GM13977 (cell line): ENCODE measurements at regions not wholly inside any gene's neighbourhood (a gene's known extent, or its start where the extent isn't known, plus 50 kb on each side); places are given as distances from the start of the nearest gene placed in this dataset.

Source experiments
- DNase-seq: peaks from one replicate; pipeline ENCODE4 v3.0.0; 2012; ENCODE audit warnings: low spot score
- in situ Hi-C: fragments of 300-500 bp; cut with MboI; formaldehyde crosslinking; loops from one replicate; pipeline ENCODE4 v1.12.0; 2022; ENCODE audit warnings: low sequenced_read_pairs, low pct_unique_long_range_greater_than_20kb, mixed read lengths, inconsistent platforms; ENCODE audit not compliant: unreplicated experiment
- TF ChIP-seq, protein P1 (sequence below): IDR thresholded peaks from 2 replicates; pipeline ENCODE4 v1.5.1; 2012; ENCODE audit warnings: mild to moderate bottlenecking, control low read depth; ENCODE audit not compliant: insufficient read depth; ENCODE audit errors: extremely low read depth, missing control alignments

DNA sequence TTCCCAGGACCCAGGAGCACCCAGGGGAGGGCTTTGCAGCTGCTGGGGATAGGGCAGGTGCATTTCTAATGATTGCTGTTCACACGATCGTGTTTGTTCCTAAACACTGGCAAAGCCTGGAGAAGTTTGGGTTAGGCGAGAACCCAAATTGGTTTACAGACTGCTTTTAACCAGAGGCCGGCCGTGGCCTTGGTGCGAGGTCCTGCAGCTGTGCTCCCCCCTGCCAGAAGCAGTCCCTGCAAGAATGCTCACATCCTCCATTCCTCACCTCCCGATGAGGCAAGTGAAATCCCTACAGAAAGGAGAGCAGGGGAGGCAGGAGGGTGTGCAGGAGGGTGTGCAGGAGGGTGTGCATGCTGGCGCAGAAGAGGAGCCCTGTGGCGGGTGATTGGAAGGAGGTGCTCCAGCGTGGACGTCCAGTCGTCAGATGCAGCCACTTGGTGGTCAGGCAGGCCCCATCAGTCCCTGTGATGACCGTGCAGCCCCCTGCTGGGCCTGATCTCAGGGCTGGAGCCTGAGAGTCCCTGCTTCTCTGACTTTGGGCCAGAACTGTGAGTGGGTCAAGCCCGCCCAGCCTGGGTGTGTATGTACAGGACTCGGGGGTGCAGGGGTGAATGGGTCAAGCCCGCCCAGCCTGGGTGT lies 55.7 kb upstream of the FRMD1 start:
- TF ChIP-seq, protein P1, sequence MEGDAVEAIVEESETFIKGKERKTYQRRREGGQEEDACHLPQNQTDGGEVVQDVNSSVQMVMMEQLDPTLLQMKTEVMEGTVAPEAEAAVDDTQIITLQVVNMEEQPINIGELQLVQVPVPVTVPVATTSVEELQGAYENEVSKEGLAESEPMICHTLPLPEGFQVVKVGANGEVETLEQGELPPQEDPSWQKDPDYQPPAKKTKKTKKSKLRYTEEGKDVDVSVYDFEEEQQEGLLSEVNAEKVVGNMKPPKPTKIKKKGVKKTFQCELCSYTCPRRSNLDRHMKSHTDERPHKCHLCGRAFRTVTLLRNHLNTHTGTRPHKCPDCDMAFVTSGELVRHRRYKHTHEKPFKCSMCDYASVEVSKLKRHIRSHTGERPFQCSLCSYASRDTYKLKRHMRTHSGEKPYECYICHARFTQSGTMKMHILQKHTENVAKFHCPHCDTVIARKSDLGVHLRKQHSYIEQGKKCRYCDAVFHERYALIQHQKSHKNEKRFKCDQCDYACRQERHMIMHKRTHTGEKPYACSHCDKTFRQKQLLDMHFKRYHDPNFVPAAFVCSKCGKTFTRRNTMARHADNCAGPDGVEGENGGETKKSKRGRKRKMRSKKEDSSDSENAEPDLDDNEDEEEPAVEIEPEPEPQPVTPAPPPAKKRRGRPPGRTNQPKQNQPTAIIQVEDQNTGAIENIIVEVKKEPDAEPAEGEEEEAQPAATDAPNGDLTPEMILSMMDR = no peak
- DNase-seq = no peak
- in situ Hi-C loops = no loop called here

DNA sequence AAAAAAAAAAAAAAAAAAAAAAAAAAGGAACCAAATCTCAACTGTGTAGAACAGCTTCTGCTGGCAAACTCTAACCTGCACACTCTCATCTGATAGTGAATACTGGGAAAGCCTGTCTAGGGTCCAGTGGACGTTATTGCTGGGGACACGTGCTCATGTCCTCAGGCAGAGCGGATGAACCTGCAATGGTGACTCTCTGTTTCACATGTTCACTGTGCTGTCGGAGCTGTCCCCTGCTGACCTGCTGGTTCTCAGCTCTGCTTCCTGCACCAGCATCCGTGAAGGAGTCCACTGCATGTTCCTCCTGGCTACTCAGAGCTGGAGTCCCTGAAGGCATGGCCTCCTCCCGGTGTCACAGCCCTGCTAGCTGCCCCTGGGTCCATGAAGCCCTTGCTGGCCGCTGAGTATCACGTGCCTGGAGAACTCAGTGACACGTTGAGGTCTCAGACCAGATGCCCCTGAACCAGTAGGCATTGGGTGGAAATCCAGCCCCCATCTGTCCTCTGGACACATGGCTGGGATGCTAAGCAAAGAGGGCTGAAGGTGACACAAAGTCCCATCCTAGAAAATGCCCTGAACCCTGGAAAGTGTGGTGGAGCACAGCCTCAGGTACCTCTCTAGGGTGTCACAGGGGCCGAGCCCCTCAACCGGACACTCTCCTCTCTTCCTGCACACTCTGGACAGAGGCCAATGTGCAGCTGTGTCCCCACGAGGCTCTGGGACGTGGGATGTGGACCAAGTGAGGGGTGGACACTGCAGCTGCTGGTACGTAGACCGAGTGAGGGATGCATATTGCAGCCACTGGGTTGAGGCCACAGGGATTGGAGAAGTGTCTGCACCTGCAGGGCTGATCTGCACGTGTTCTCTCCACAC lies 54.9 kb upstream of the FRMD1 start:
- in situ Hi-C loops = no loop called here
- DNase-seq = no peak
- TF ChIP-seq, protein P1 = no peak

DNA sequence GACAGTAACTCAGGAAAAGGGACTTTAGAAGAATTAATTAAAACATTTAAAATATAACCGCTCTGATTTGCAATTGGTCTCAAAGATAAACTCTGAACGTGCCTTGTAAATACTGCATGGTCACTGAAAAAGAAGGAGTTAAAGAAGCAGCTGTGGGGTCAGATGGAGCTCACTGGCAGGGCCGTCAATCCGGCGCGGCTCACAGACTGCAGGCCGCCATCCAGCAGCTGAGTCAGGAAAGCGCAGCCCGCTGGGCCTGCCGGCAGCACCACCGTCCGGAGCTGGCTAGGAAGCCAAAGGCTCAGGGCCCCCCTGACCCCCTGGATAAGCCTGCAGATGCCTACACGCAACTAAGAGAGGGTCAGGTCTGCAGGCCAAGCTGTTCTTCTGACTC lies 54.2 kb upstream of the FRMD1 start:
- TF ChIP-seq, protein P1 = no peak
- no peak for DNase-seq
- in situ Hi-C loops = no loop called here

DNA sequence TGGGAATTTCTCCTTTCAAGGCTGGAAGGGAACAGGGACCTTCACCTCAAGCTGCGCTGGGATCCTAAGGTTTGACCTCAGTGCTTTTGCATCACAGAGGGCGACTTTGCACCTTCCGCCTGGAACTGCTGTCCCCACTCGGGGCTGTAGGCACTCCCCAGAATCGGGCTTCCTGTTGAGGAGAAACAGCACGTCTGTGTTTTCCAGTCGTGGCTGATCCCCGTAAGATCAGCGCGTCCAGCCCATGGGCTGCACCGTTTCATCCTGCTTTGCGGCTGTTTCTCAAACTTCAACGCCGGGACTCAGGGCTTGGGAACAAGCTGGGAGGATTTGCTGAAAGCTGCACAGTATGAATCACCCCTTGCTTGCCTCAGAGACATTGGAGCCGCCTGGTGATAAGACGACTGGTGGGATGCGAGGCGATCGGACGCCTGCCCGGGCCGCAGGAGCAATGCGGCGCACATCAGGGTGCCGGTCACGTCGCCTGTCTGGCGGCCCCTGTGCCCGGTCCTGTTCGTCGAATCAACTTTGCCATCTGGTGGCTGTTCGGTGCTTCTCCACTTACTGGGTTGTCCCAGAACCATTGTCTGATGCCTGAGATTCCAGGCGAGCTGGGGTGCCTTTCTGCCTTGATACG lies 53.6 kb upstream of the FRMD1 start:
- no peak for DNase-seq
- TF ChIP-seq, protein P1 = no peak
- in situ Hi-C loops = no loop called here

DNA sequence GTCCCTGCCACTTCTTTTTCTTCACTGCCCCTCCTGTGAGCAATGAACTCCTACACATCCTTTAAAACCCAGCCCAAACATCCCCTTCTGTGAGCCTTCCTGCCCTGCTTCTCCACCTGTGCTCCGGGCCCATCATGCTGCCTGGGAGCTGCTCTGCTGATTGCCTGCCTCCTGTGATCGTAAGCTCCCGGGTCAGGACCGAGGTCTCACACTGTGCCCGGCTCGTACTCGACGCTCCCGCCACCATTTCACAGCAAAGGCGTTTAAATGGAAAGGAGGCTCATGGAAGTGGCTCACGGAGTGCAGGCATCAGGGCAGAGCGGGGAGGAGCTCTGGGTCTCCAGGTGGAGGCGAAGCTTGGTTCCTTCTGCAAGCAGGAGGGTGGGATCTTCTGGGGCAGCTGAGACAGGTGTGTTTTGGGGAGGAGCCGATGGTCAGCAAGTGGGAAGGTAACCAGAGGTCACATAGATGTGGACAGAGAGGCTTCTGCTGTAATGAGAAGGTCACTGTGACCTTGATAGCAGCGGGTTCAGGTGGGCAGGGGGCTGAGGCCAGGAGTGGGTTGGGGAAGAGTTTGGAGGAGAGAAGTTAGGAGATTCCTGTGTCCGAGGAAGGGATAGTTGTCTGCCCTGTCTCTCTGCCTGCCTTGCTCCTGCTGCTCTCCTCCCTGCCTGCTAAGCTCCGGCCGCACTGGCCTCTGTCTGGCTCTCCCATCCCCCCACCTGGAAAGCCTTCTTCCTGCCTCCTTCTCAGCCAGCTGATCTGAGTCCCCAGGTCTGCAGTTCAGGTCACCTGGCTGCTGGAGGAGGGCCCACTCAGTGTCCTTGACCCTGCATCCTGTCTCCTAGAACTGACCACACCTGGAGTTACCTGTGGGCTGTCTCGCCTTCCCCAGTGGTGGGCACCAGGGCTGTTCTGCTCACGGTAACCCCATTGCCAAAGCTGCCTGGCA lies 52.7 kb upstream of the FRMD1 start:
- TF ChIP-seq, protein P1 = no peak
- DNase-seq = no peak
- in situ Hi-C loops = no loop called here

DNA sequence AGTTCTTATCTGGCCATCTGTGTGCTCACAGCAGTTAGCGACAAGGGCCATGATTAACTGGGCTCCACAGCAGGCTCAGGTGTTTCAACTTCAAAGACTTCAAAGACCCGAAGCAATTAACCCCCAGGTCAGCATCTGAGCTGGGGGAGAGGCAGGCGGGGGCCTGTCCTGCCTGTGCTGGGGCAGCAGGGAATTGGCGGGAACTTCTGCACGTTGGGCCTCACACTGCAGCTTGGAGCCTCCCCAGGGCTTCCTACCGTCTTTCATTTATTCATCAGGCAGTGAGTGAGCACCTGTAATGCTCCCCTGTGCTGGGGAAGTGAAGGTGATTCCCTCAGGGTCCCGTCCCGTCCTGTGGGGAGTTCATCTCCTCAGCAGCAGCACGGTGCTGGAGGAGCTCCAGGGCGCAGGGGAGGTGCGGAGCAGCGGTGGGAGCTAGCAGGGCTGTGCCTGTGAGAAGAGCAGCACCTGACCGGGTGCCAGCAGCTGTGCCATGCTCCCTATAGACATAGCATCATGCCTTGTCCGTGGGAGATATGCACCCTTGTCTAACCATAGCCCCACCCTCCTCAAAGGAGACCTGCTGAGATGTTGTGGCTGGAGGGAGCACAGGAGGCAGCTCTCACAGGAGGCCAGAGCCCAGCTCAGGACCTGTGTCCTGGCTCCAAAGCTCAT lies 51.8 kb upstream of the FRMD1 start:
- in situ Hi-C loops = no loop called here
- TF ChIP-seq, protein P1 = no peak
- DNase-seq = no peak
